ENCODE measurements at regions not wholly inside any gene's neighbourhood (a gene's known extent, or its start where the extent isn't known, plus 50 kb on each side); places are given as distances from the start of the nearest gene placed in this dataset.

DNA sequence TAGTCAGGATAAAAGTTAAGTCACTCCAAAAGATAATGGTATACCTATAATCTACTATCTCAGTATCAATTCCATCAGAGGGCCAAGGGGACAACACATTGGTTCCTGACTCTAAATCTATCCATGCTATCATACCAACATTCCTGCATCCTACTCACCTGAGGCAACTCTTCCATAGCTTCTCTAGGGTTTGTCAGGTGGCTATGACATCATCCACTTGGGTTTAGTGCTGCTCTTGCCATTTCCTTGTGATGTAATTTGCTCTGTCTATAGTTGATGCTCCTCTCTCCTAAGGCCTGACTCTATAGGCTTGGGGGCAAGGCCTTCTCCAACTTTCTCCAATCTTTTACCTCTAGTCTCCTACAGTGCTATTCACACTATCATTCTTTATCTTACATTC lies 139.9 kb upstream of the FSHR start:
- CTCF ChIA-PET: no interaction called here
- Histone ChIP-seq H3K4me1 (ENCODE audit: control extremely low read depth in 1 of 4, control insufficient read depth in 4 of 4, insufficient read depth in 4 of 4, low read length in 3 of 4) (no peaks in the 10 kb centered on the region), H3K9me3 (ENCODE audit: control extremely low read depth in 1 of 5, control insufficient read depth in 4 of 5, insufficient read depth in 2 of 5, low read depth in 1 of 5, low read length in 4 of 5) (no peaks in the 10 kb centered on the region), H3K27ac (ENCODE audit: insufficient read depth in 1 of 2, low read depth in 1 of 2, low read length in 2 of 2, poor library complexity in 1 of 2, severe bottlenecking in 2 of 2) (no peak overlapping the region), H3K36me3 (ENCODE audit: control insufficient read depth in 4 of 4, insufficient read depth in 4 of 4, low read length in 3 of 4) (no peaks in the 10 kb centered on the region), H3K27me3 (replicated peaks in 2 of 5; ENCODE audit: control insufficient read depth in 4 of 5, insufficient read depth in 5 of 5, low read length in 4 of 5) (no peaks in the 10 kb centered on the region), H3K4me3 (ENCODE audit: control insufficient read depth in 1 of 7, extremely low read depth in 1 of 7, insufficient read depth in 4 of 7, low read depth in 2 of 7, low read length in 6 of 7) (no peak overlapping the region)
- DNase-seq: no peak
- POLR2A ChIA-PET: no interaction called here

DNA sequence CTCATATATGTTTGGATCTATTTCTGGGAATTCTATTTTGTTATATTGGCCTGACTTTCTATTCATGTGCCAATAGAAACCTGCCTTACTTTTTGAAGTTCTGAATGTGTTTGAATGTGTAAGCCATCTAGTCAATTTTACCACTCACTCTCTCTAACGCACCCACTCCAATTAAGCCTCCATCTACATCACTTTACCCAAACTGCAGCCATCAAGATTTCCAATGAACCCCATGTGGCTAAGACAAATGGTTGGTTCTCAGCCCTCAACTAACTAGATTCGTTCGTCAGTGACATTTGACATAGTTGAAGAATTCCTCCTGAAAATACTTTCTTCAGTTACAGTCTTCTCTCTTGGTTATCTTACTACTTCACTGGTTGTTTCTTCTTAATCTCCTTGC lies 137.3 kb upstream of the FSHR start:
- H3K4me3 ChIP-seq (ENCODE audit: control insufficient read depth in 1 of 7, extremely low read depth in 1 of 7, insufficient read depth in 4 of 7, low read depth in 2 of 7, low read length in 6 of 7): no peak overlapping the region
- CTCF ChIA-PET: no interaction called here
- no peaks in the 10 kb centered on the region for H3K36me3 ChIP-seq (ENCODE audit: control insufficient read depth in 4 of 4, insufficient read depth in 4 of 4, low read length in 3 of 4)
- no peaks in the 10 kb centered on the region for H3K4me1 ChIP-seq (ENCODE audit: control extremely low read depth in 1 of 4, control insufficient read depth in 4 of 4, insufficient read depth in 4 of 4, low read length in 3 of 4)
- H3K9me3 ChIP-seq (ENCODE audit: control extremely low read depth in 1 of 5, control insufficient read depth in 4 of 5, insufficient read depth in 2 of 5, low read depth in 1 of 5, low read length in 4 of 5): no peaks in the 10 kb centered on the region
- H3K27ac ChIP-seq (ENCODE audit: insufficient read depth in 1 of 2, low read depth in 1 of 2, low read length in 2 of 2, poor library complexity in 1 of 2, severe bottlenecking in 2 of 2): no peak overlapping the region
- POLR2A ChIA-PET: no interaction called here
- H3K27me3 ChIP-seq (replicated peaks in 2 of 5; ENCODE audit: control insufficient read depth in 4 of 5, insufficient read depth in 5 of 5, low read length in 4 of 5): no peaks in the 10 kb centered on the region
- WGBS (ENCODE audit: insufficient coverage): 78% methylated on average over 1 of the region's 3 CpGs
- DNase-seq: no peak

DNA sequence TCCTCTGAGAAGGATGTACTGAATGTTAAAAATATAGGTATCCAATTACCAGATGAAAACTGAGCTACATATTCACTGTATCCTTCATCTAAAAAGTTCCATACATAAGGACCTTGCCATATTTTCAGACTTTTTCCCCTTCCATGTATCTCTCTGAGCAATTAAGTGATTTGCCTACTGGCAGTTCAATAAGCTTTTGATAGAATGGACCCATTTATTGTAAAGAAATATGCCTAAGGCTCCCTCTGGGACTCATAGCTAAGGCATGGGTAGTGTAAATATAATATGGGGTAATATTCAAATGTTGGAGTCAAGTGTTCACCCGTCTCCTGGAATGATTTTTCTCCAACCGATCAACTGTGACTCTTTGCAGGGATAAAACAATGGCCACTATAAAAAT lies 135.4 kb upstream of the FSHR start:
- 80% methylated on average over 1 of the region's 2 CpGs for WGBS (ENCODE audit: insufficient coverage)
- no peaks in the 10 kb centered on the region for H3K9me3 ChIP-seq (ENCODE audit: control extremely low read depth in 1 of 5, control insufficient read depth in 4 of 5, insufficient read depth in 2 of 5, low read depth in 1 of 5, low read length in 4 of 5)
- H3K27ac ChIP-seq (ENCODE audit: insufficient read depth in 1 of 2, low read depth in 1 of 2, low read length in 2 of 2, poor library complexity in 1 of 2, severe bottlenecking in 2 of 2): no peak overlapping the region
- no peaks in the 10 kb centered on the region for H3K4me1 ChIP-seq (ENCODE audit: control extremely low read depth in 1 of 4, control insufficient read depth in 4 of 4, insufficient read depth in 4 of 4, low read length in 3 of 4)
- no peak for DNase-seq
- POLR2A ChIA-PET: no interaction called here
- H3K27me3 ChIP-seq (replicated peaks in 2 of 5; ENCODE audit: control insufficient read depth in 4 of 5, insufficient read depth in 5 of 5, low read length in 4 of 5): no peaks in the 10 kb centered on the region
- no peaks in the 10 kb centered on the region for H3K36me3 ChIP-seq (ENCODE audit: control insufficient read depth in 4 of 4, insufficient read depth in 4 of 4, low read length in 3 of 4)
- CTCF ChIA-PET: no interaction called here
- no peak overlapping the region for H3K4me3 ChIP-seq (ENCODE audit: control insufficient read depth in 1 of 7, extremely low read depth in 1 of 7, insufficient read depth in 4 of 7, low read depth in 2 of 7, low read length in 6 of 7)

DNA sequence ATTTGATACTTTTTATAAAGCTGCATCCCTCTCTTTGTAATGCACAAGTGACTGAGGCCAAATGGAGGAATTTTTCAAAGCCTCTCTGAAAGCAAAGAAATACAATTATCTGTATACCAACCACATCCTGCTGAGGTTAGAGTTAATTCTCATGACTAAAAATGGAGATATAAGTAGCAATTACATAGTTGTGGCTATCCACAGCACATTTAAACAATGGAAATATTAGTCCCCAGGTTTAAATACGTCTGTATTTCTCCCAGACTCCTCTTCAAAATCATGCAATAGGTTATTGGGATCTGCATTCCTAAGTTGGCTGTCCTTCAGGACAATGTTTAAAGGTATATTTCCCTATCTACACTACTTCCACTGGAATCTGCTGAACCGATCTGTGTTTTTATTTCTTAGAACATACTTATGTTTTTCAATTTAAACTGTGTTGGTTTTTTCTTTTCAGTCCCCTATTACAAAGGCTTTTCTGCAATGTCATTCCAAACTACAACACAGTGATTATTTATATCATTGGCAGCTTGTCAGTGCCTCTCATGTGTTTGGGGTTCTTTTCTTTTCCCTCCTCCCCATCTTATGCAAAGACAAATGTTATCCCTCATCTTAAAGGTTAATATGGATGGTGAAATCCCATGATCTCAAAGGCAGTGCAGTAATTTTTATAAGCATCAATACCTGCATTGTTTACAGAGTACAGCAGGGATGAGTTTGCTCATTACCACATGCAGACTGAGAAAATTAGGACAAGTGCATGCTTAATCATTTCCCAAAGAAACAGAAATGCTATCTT lies 134.8 kb upstream of the FSHR start:
- POLR2A ChIA-PET: no interaction called here
- Histone ChIP-seq H3K27ac (ENCODE audit: insufficient read depth in 1 of 2, low read depth in 1 of 2, low read length in 2 of 2, poor library complexity in 1 of 2, severe bottlenecking in 2 of 2) (no peak overlapping the region), H3K4me3 (ENCODE audit: control insufficient read depth in 1 of 7, extremely low read depth in 1 of 7, insufficient read depth in 4 of 7, low read depth in 2 of 7, low read length in 6 of 7) (no peak overlapping the region), H3K27me3 (replicated peaks in 2 of 5; ENCODE audit: control insufficient read depth in 4 of 5, insufficient read depth in 5 of 5, low read length in 4 of 5) (no peaks in the 10 kb centered on the region), H3K9me3 (ENCODE audit: control extremely low read depth in 1 of 5, control insufficient read depth in 4 of 5, insufficient read depth in 2 of 5, low read depth in 1 of 5, low read length in 4 of 5) (no peaks in the 10 kb centered on the region), H3K36me3 (ENCODE audit: control insufficient read depth in 4 of 4, insufficient read depth in 4 of 4, low read length in 3 of 4) (no peaks in the 10 kb centered on the region), H3K4me1 (ENCODE audit: control extremely low read depth in 1 of 4, control insufficient read depth in 4 of 4, insufficient read depth in 4 of 4, low read length in 3 of 4) (no peaks in the 10 kb centered on the region)
- no peak for DNase-seq
- CTCF ChIA-PET: no interaction called here
- WGBS (ENCODE audit: insufficient coverage): no CpG with 5 or more reads among the region's 2 CpGs

DNA sequence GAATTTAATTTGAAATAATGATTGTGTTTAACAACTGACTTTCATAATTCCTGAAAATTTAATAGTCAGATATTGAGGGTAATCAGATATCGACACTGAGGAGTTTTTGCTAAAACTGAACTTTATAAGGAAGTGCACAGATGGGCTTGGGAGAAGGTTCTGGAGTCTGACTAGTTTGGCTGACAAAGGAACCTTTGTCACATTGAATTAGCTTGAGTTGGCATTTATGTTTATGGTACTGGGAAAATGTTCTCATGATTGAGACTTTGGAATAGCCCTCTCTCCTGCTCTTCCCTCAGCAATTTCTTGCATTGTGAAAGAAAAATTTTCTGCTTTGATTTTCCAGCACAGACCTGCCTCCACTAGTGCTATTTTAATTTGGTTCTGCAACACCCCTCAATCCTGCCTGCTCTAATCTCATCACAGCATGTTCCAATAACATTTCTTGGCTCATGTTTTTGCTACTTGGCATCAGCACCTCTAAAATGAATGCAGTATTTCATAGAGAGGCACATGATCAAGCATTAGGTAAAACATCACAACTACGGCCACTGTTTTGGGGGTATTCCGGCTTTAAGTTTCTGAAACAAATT lies 133.9 kb upstream of the FSHR start:
- no peak for DNase-seq
- H3K27ac ChIP-seq (ENCODE audit: insufficient read depth in 1 of 2, low read depth in 1 of 2, low read length in 2 of 2, poor library complexity in 1 of 2, severe bottlenecking in 2 of 2): no peak overlapping the region
- 100% methylated on average over 3 of the region's 3 CpGs for WGBS (ENCODE audit: insufficient coverage)
- no peaks in the 10 kb centered on the region for H3K36me3 ChIP-seq (ENCODE audit: control insufficient read depth in 4 of 4, insufficient read depth in 4 of 4, low read length in 3 of 4)
- H3K4me3 ChIP-seq (ENCODE audit: control insufficient read depth in 1 of 7, extremely low read depth in 1 of 7, insufficient read depth in 4 of 7, low read depth in 2 of 7, low read length in 6 of 7): no peak overlapping the region
- H3K4me1 ChIP-seq (ENCODE audit: control extremely low read depth in 1 of 4, control insufficient read depth in 4 of 4, insufficient read depth in 4 of 4, low read length in 3 of 4): no peaks in the 10 kb centered on the region
- ChIA-PET POLR2A (no interaction called here), CTCF (no interaction called here)
- no peaks in the 10 kb centered on the region for H3K27me3 ChIP-seq (replicated peaks in 2 of 5; ENCODE audit: control insufficient read depth in 4 of 5, insufficient read depth in 5 of 5, low read length in 4 of 5)
- no peaks in the 10 kb centered on the region for H3K9me3 ChIP-seq (ENCODE audit: control extremely low read depth in 1 of 5, control insufficient read depth in 4 of 5, insufficient read depth in 2 of 5, low read depth in 1 of 5, low read length in 4 of 5)

DNA sequence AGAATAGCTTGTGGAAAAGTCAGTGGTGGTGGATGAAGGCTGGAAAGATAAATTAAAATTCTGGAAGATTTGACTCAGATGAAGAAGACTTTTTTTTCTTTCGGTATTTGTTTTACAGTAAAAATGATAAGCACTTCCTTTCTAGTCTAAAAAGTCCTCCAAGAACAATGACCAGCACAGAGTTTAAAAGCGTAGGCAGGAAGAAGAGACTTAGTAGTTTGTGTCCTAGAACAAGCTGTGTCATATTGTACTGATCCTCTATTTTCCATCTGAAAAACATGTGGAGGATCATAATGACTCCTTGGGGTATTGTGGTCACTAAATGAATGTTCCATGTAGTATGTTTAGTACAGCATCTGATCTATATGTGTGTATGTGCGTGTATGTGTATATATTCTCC lies 132.4 kb upstream of the FSHR start:
- Histone ChIP-seq H3K4me1 (ENCODE audit: control extremely low read depth in 1 of 4, control insufficient read depth in 4 of 4, insufficient read depth in 4 of 4, low read length in 3 of 4) (no peaks in the 10 kb centered on the region), H3K4me3 (ENCODE audit: control insufficient read depth in 1 of 7, extremely low read depth in 1 of 7, insufficient read depth in 4 of 7, low read depth in 2 of 7, low read length in 6 of 7) (no peak overlapping the region), H3K27ac (ENCODE audit: insufficient read depth in 1 of 2, low read depth in 1 of 2, low read length in 2 of 2, poor library complexity in 1 of 2, severe bottlenecking in 2 of 2) (no peak overlapping the region), H3K27me3 (replicated peaks in 2 of 5; ENCODE audit: control insufficient read depth in 4 of 5, insufficient read depth in 5 of 5, low read length in 4 of 5) (no peaks in the 10 kb centered on the region), H3K9me3 (ENCODE audit: control extremely low read depth in 1 of 5, control insufficient read depth in 4 of 5, insufficient read depth in 2 of 5, low read depth in 1 of 5, low read length in 4 of 5) (peaks cover 0 to 2% (median 0%) of the 10 kb centered on the region in 5 experiments), H3K36me3 (ENCODE audit: control insufficient read depth in 4 of 4, insufficient read depth in 4 of 4, low read length in 3 of 4) (no peaks in the 10 kb centered on the region)
- no peak for DNase-seq
- ChIA-PET POLR2A (no interaction called here), CTCF (no interaction called here)
- WGBS (ENCODE audit: insufficient coverage): no CpG with 5 or more reads among the region's 3 CpGs

DNA sequence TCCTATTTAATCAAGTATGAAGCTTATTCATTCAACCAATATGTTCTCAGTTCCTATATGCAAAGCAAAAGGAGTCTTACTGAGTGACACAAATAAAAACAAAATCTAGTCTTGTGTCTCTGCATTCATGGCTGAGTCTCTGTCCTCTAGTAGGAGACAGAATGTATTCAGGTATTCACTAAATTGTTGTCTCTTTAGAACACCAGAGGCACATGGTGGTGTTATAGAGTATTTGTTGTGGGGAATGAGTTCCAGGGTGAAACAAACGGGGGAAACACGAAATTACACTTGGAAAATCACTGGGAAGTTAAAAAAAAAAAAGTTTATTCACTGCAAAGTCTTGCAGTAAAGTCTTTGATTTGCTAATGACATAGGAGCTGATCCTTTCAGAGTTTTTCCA lies 131.7 kb upstream of the FSHR start:
- ChIA-PET POLR2A (no interaction called here), CTCF (no interaction called here)
- DNase-seq: no peak
- Histone ChIP-seq H3K27me3 (replicated peaks in 2 of 5; ENCODE audit: control insufficient read depth in 4 of 5, insufficient read depth in 5 of 5, low read length in 4 of 5) (no peaks in the 10 kb centered on the region), H3K4me3 (ENCODE audit: control insufficient read depth in 1 of 7, extremely low read depth in 1 of 7, insufficient read depth in 4 of 7, low read depth in 2 of 7, low read length in 6 of 7) (no peak overlapping the region), H3K4me1 (ENCODE audit: control extremely low read depth in 1 of 4, control insufficient read depth in 4 of 4, insufficient read depth in 4 of 4, low read length in 3 of 4) (no peaks in the 10 kb centered on the region), H3K27ac (ENCODE audit: insufficient read depth in 1 of 2, low read depth in 1 of 2, low read length in 2 of 2, poor library complexity in 1 of 2, severe bottlenecking in 2 of 2) (no peak overlapping the region), H3K36me3 (ENCODE audit: control insufficient read depth in 4 of 4, insufficient read depth in 4 of 4, low read length in 3 of 4) (no peaks in the 10 kb centered on the region), H3K9me3 (ENCODE audit: control extremely low read depth in 1 of 5, control insufficient read depth in 4 of 5, insufficient read depth in 2 of 5, low read depth in 1 of 5, low read length in 4 of 5) (peaks cover 0 to 2% (median 0%) of the 10 kb centered on the region in 5 experiments)
- WGBS (ENCODE audit: insufficient coverage): 92% methylated on average over 2 of the region's 2 CpGs

All from common myeloid progenitor, CD34-positive (primary cell).